ENCODE measurements at regions not wholly inside any gene's neighbourhood (a gene's known extent, or its start where the extent isn't known, plus 50 kb on each side); places are given as distances from the start of the nearest gene placed in this dataset.

DNA sequence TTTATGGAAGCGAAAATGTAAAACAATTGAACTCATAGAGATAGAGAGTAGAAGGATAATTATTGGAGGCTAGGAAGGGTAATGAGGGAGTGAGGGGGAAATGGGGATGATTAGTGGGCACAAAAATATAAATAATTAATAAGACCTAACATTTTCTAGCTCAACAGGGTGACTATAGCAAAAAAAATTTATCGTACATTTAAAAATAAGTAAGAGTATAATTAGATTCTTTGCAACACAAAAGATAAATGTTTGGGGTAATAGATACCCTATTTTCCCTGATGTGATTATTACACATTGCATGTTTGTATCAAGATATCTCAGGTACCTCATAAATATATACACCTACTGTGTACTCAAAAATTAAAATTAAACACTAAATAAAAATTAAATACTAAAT lies 1070.0 kb downstream of the LRFN5 start:
- no peaks in the 10 kb centered on the region for H3K9me3 ChIP-seq
- intact Hi-C loops (cut with DNase I), result no loop called here
- H3K4me1 ChIP-seq, result no peaks in the 10 kb centered on the region
- H3K27ac ChIP-seq, result no peak overlapping the region
- no peaks in the 10 kb centered on the region for H3K27me3 ChIP-seq
- ATAC-seq, result no peak
- H3K4me3 ChIP-seq, result no peak overlapping the region
- no peaks in the 10 kb centered on the region for H3K36me3 ChIP-seq
- DNase-seq, result no peak
- TF ChIP-seq, protein P1, sequence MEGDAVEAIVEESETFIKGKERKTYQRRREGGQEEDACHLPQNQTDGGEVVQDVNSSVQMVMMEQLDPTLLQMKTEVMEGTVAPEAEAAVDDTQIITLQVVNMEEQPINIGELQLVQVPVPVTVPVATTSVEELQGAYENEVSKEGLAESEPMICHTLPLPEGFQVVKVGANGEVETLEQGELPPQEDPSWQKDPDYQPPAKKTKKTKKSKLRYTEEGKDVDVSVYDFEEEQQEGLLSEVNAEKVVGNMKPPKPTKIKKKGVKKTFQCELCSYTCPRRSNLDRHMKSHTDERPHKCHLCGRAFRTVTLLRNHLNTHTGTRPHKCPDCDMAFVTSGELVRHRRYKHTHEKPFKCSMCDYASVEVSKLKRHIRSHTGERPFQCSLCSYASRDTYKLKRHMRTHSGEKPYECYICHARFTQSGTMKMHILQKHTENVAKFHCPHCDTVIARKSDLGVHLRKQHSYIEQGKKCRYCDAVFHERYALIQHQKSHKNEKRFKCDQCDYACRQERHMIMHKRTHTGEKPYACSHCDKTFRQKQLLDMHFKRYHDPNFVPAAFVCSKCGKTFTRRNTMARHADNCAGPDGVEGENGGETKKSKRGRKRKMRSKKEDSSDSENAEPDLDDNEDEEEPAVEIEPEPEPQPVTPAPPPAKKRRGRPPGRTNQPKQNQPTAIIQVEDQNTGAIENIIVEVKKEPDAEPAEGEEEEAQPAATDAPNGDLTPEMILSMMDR (IDR thresholded peaks at IDR 0.05), result no peak

DNA sequence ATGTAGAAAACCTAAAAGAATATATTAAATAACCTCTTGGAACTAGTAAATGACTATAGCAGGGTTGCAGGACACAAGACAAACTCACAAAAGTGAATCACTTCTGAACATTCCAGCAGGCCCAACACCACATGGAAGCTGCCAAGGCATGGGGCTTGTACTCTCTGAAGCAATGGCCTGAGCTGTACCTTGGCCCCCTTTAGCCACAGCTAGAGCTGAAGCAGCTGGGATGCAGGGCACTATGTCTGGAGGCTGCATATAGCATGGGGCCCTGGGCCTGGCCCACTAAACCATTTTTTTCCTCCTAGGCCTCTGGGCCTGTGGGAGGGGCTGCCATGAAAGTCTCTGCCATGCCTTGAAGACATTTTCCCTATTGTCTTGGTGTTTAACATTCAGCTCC lies 1067.3 kb downstream of the LRFN5 start:
- ATAC-seq (no peak), DNase-seq (no peak)
- Histone ChIP-seq H3K4me1 (no peaks in the 10 kb centered on the region), H3K4me3 (no peak overlapping the region), H3K36me3 (no peaks in the 10 kb centered on the region), H3K27me3 (no peaks in the 10 kb centered on the region), H3K9me3 (peaks cover 0 to 8% of the 10 kb centered on the region in 2 donors), H3K27ac (no peak overlapping the region)
- intact Hi-C loops (cut with DNase I), result no loop called here
- TF ChIP-seq, protein P1 (IDR thresholded peaks at IDR 0.05), result no peak

DNA sequence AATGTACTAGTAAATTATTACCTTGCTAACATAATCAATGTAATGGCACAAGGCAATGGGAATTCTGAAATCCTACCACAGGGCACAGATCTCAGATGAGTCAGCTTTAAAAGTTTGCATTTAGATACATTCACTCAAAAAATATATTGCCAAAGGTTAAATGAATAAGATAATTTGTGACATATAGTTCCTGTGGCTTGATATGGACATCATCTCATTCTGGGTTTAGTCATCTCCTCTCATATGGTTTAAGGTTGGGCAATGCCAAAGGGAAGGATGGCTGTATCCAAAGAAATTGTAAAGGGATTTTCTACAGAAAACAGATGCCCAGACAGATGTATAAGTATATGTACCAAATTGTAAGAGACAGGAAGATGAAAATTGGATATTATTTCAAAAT lies 1065.0 kb downstream of the LRFN5 start:
- intact Hi-C loops (cut with DNase I), result no loop called here

DNA sequence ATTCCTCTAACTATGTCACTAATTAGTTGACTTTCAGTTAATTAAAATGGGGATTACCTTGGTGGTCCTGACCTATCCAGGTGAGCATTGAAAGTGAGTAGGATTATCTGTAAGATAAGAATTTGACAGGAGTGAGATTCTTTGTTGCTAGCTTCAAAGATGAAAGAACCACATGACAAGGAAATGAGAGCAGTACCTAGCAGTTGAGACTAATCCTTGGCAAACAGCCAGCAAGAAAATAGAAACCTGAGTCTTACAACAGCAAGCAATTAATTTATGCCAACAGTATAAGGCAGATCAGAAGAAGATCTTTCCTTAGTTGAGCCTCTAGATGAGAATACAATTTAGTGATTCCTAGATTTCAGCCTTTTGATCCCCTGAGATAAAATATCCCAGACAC lies 1058.4 kb downstream of the LRFN5 start:
- TF ChIP-seq, protein P1 (IDR thresholded peaks at IDR 0.05), result no peak
- Histone ChIP-seq H3K36me3 (no peaks in the 10 kb centered on the region), H3K27ac (no peak overlapping the region), H3K27me3 (no peaks in the 10 kb centered on the region), H3K4me1 (no peaks in the 10 kb centered on the region), H3K4me3 (no peak overlapping the region), H3K9me3 (peaks cover 0 to 20% of the 10 kb centered on the region in 2 donors)
- intact Hi-C loops (cut with DNase I), result no loop called here
- DNase-seq (no peak), ATAC-seq (no peak)

More for the DNA sequence above, 1065.0 kb downstream of the LRFN5 start:
- Histone ChIP-seq H3K4me3 (no peak overlapping the region), H3K36me3 (no peaks in the 10 kb centered on the region), H3K27me3 (no peaks in the 10 kb centered on the region), H3K4me1 (no peaks in the 10 kb centered on the region), H3K9me3 (peaks cover 0 to 10% of the 10 kb centered on the region in 2 donors), H3K27ac (no peak overlapping the region)
- ATAC-seq (no peak), DNase-seq (no peak)
- TF ChIP-seq, protein P1 (IDR thresholded peaks at IDR 0.05), result no peak

GRCh38 chr14:42664190-42664589 lies 1057.5 kb downstream of the LRFN5 start:
- no peak overlapping the region for H3K4me3 ChIP-seq
- peaks cover 0 to 16% of the 10 kb centered on the region in 2 donors for H3K9me3 ChIP-seq
- intact Hi-C loops (cut with DNase I), result no loop called here
- no peak overlapping the region for H3K27ac ChIP-seq
- TF ChIP-seq, protein P1 (IDR thresholded peaks at IDR 0.05), result no peak
- no peaks in the 10 kb centered on the region for H3K36me3 ChIP-seq
- no peak for ATAC-seq
- DNase-seq, result no peak
- H3K4me1 ChIP-seq, result no peaks in the 10 kb centered on the region
- no peaks in the 10 kb centered on the region for H3K27me3 ChIP-seq
